CD14-positive monocyte (primary cell): ENCODE measurements at regions not wholly inside any gene's neighbourhood (a gene's known extent, or its start where the extent isn't known, plus 50 kb on each side); places are given as distances from the start of the nearest gene placed in this dataset.
"Not testable (repeated sequence)": the region's sequence is repeated elsewhere in the genome, so short reads cannot be mapped to it uniquely, and the experiment has no call there.

Source experiments
- DNase-seq, 3 donors: peaks; one replicate each; pipeline ENCODE4 v3.0.0-alpha.2; 2011 to 2022
- H2AFZ ChIP-seq: 2 replicates; pipeline ENCODE4 v1.6.0; 2012; ENCODE audit warnings: mild to moderate bottlenecking, low read depth, low read length, inconsistent platforms; ENCODE audit not compliant: insufficient read depth, poor library complexity, severe bottlenecking
- H3K27ac ChIP-seq, 2 donors: 1 replicate in 1 of 2; 2 replicates in 1 of 2; pipeline ENCODE4 v1.5.1; 2012 to 2013; ENCODE audit warnings: low read length in 2 of 2, control low read depth in 1 of 2, inconsistent platforms in 1 of 2, low read depth in 1 of 2, mild to moderate bottlenecking in 1 of 2
- H3K27me3 ChIP-seq, 2 donors: one replicate each; pipeline versions ENCODE4 v1.6.0 to v1.6.1; 2011 to 2013; ENCODE audit warnings: low read length in 2 of 2; ENCODE audit not compliant: control insufficient read depth in 2 of 2, insufficient read depth in 2 of 2
- H3K36me3 ChIP-seq, 2 donors: replicated peaks in 1 of 2; 1 replicate in 1 of 2; 2 replicates in 1 of 2; pipeline versions ENCODE4 v1.5.1 to v1.6.1; 2012 to 2013; ENCODE audit warnings: low read length in 2 of 2, control low read depth in 1 of 2, inconsistent platforms in 1 of 2, mild to moderate bottlenecking in 1 of 2; ENCODE audit not compliant: insufficient read depth in 2 of 2, control insufficient read depth in 1 of 2
- H3K4me1 ChIP-seq, 2 donors: 1 replicate in 1 of 2; 2 replicates in 1 of 2; pipeline versions ENCODE4 v1.5.1 to v1.6.1; 2012 to 2013; ENCODE audit warnings: low read length in 2 of 2, control low read depth in 1 of 2, inconsistent platforms in 1 of 2, mild to moderate bottlenecking in 1 of 2, moderate library complexity in 1 of 2; ENCODE audit not compliant: insufficient read depth in 2 of 2, control insufficient read depth in 1 of 2
- H3K4me2 ChIP-seq: replicated peaks from 2 replicates; pipeline ENCODE3; 2012; ENCODE audit warnings: low read length, moderate library complexity, mild to moderate bottlenecking; ENCODE audit not compliant: poor library complexity, severe bottlenecking; ENCODE audit errors: extremely low read depth
- H3K4me3 ChIP-seq, 3 experiments: fragments of 200-600 bp in 1 of 3; sonication (generic) in 1 of 3; replicated peaks in 1 of 3; 1 replicate in 2 of 3; 2 replicates in 1 of 3; pipeline ENCODE4 v1.5.1; 2011 to 2013; ENCODE audit warnings: low read length in 3 of 3, mild to moderate bottlenecking in 3 of 3, control low read depth in 2 of 3, low read depth in 2 of 3, inconsistent platforms in 1 of 3, moderate library complexity in 1 of 3
- H3K79me2 ChIP-seq: 2 replicates; pipeline ENCODE4 v1.6.0; 2012; ENCODE audit warnings: mild to moderate bottlenecking, control low read depth, inconsistent platforms, low read length, moderate library complexity; ENCODE audit not compliant: insufficient read depth
- H3K9ac ChIP-seq: 2 replicates; pipeline ENCODE4 v1.6.0; 2017; ENCODE audit warnings: low read length, mild to moderate bottlenecking; ENCODE audit not compliant: insufficient read depth, poor library complexity, severe bottlenecking
- H3K9me3 ChIP-seq, 2 donors: replicated peaks in 1 of 2; 1 replicate in 1 of 2; 2 replicates in 1 of 2; pipeline versions ENCODE4 v1.5.1 to v1.6.1; 2012 to 2013; ENCODE audit warnings: low read length in 2 of 2, control low read depth in 1 of 2; ENCODE audit not compliant: control insufficient read depth in 1 of 2, insufficient read depth in 1 of 2
- H4K20me1 ChIP-seq: 2 replicates; pipeline ENCODE4 v1.6.0; 2012; ENCODE audit warnings: mild to moderate bottlenecking, low read length, control low read depth, moderate library complexity; ENCODE audit not compliant: insufficient read depth
- H3K27ac Mint-ChIP-seq, 7 donors: one replicate each; pipeline ENCODE4 v1.8.0; 2020; ENCODE audit warnings: mild to moderate bottlenecking in 7 of 7, mixed read lengths in 7 of 7, moderate library complexity in 6 of 7, inconsistent platforms in 2 of 7
- H3K27me3 Mint-ChIP-seq, 3 donors: one replicate each; pipeline ENCODE4 v1.8.0; 2021 to 2022; ENCODE audit warnings: low read depth in 3 of 3, mild to moderate bottlenecking in 3 of 3, mixed read lengths in 3 of 3, moderate library complexity in 3 of 3, inconsistent platforms in 1 of 3
- H3K36me3 Mint-ChIP-seq, 2 donors: one replicate each; pipeline ENCODE4 v1.8.0; 2020; ENCODE audit warnings: mixed read lengths in 2 of 2, inconsistent platforms in 1 of 2, mild to moderate bottlenecking in 1 of 2
- H3K4me1 Mint-ChIP-seq: one replicate; pipeline ENCODE4 v1.8.0; 2020; ENCODE audit warnings: mild to moderate bottlenecking, mixed read lengths
- H3K4me3 Mint-ChIP-seq, 2 donors: one replicate each; pipeline ENCODE4 v1.8.0; 2020; ENCODE audit warnings: mild to moderate bottlenecking in 2 of 2, mixed read lengths in 2 of 2, moderate library complexity in 1 of 2
- H3K9me3 Mint-ChIP-seq, 7 donors: one replicate each; pipeline ENCODE4 v1.8.0; 2020 to 2022; ENCODE audit warnings: mixed read lengths in 7 of 7, mild to moderate bottlenecking in 6 of 7, moderate library complexity in 6 of 7, inconsistent platforms in 2 of 7
- WGBS: methylation state at CpG from one replicate; pipeline ENCODE4 v1.1.5; 2013; ENCODE audit warnings: missing lambda C conversion rate; ENCODE audit not compliant: insufficient coverage; 5-methylcytosine and 5-hydroxymethylcytosine counted together
- intact Hi-C, 2 donors: fragments of 100-400 bp; cut with micrococcal nuclease; formaldehyde crosslinking; loops; one replicate each; pipeline versions ENCODE4 v1.15.0 to v1.15.1; 2023
- TF ChIP-seq, protein P1 (sequence below): fragments of 200-600 bp; IDR thresholded peaks from one replicate; pipeline ENCODE4 v1.8.0; 2022; ENCODE audit warnings: antibody characterized with exemption, mild to moderate bottlenecking

DNA sequence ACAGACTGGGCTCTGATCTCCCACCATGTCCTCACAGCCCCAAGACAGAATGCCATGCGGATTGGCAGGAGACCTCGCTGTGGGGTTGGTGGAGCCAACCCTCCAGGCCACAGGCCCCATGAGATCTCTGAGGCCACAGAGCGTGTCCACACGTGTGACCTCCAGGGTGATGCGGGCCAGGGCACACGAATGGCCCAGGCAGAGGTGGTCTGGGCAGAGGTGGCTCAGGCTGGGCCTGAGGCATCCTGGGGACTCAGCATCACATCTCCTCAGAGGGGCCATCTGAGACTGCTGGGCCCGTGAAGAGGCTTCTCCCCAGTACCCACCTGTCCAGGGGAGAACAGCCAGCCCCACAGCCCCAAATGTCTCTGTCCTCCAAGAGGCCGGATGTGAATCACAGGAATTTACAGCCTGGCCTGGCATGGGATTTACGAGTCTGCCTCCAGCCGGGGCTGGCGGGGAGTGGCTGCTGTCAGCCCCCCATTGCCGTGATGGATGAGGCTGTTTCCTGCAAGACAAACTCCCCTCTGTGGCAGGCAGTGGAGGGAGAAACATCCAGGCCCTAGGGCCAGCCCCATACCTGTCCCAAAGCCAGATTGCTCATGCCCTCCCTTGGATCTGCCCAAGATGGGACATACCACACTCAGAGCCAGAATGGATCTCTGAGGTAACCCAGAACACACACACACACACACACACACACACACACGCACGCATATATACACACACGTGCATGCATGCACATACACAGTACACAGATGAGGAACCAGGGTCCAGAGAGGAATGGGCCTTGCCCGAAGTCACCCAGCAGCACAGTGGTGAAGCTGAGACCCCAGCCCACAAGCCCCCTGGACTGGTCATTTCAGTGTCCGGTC is 208.3 kb downstream of the TBC1D2B start:
- Mint-ChIP-seq H3K27me3 (peaks cover 0 to 6% (median 5%) of the 10 kb centered on the region in 3 donors), H3K4me3 (no peak overlapping the region), H3K4me1 (peaks cover 2% of the 10 kb centered on the region), H3K36me3 (no peaks in the 10 kb centered on the region), H3K9me3 (peaks cover 0 to 1% (median 0%) of the 10 kb centered on the region in 7 donors), H3K27ac (no peak overlapping the region)
- no peak overlapping the region for H3K9ac ChIP-seq
- WGBS, result 75% methylated on average over 10 of the region's 17 CpGs
- no peaks in the 10 kb centered on the region for H3K9me3 ChIP-seq
- no peaks in the 10 kb centered on the region for H4K20me1 ChIP-seq
- H2AFZ ChIP-seq, result no peak overlapping the region
- no peak overlapping the region for H3K27ac ChIP-seq
- H3K79me2 ChIP-seq, result no peaks in the 10 kb centered on the region
- TF ChIP-seq, protein P1, sequence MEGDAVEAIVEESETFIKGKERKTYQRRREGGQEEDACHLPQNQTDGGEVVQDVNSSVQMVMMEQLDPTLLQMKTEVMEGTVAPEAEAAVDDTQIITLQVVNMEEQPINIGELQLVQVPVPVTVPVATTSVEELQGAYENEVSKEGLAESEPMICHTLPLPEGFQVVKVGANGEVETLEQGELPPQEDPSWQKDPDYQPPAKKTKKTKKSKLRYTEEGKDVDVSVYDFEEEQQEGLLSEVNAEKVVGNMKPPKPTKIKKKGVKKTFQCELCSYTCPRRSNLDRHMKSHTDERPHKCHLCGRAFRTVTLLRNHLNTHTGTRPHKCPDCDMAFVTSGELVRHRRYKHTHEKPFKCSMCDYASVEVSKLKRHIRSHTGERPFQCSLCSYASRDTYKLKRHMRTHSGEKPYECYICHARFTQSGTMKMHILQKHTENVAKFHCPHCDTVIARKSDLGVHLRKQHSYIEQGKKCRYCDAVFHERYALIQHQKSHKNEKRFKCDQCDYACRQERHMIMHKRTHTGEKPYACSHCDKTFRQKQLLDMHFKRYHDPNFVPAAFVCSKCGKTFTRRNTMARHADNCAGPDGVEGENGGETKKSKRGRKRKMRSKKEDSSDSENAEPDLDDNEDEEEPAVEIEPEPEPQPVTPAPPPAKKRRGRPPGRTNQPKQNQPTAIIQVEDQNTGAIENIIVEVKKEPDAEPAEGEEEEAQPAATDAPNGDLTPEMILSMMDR, result no peak
- H3K27me3 ChIP-seq, result no peaks in the 10 kb centered on the region
- H3K36me3 ChIP-seq, result no peaks in the 10 kb centered on the region
- no peak overlapping the region for H3K4me3 ChIP-seq
- H3K4me2 ChIP-seq, result no peak overlapping the region
- no peak for DNase-seq
- no peaks in the 10 kb centered on the region for H3K4me1 ChIP-seq
- intact Hi-C loops, result no loop called here

DNA sequence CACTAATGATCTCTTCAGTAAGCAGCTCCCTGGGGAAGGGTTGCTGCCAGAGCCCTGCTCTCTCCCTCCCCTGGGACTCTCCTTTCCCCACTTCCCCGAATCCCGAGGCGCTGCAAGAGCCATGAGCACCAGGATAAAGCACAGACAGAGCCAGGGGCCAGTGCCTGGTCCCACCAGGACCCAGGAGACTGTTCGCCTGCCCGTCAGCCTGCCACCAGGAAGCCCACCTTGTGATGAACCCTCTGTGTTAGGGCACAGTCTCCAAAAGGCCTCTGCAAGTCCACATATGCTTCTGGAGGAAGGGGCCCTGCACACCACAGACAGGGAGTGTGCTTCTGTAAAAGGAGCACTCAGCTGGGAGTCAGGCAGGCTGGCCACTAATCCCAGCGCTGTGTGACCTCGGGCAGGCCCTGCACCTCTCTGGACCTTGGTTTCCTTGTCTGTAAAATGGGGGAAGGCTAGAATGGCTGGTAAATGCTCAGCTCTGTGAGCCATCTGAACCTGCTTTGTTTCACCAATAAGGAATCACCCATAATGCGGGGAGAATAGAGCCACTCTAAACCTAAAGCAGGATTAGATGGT is 209.4 kb downstream of the TBC1D2B start:
- H2AFZ ChIP-seq, H3K4me1 Mint-ChIP-seq, H3K4me3 ChIP-seq, H3K4me2 ChIP-seq, DNase-seq, H3K4me3 Mint-ChIP-seq, H4K20me1 ChIP-seq, H3K36me3 Mint-ChIP-seq, intact Hi-C loops, H3K9me3 ChIP-seq, H3K27ac ChIP-seq, H3K27ac Mint-ChIP-seq, H3K27me3 Mint-ChIP-seq, H3K9ac ChIP-seq, H3K4me1 ChIP-seq, H3K36me3 ChIP-seq, H3K79me2 ChIP-seq, H3K27me3 ChIP-seq, H3K9me3 Mint-ChIP-seq: not testable (repeated sequence)
- 94% methylated on average over 5 of the region's 8 CpGs for WGBS
